PC-3 (cell line): ENCODE measurements at regions not wholly inside any gene's neighbourhood (a gene's known extent, or its start where the extent isn't known, plus 50 kb on each side); places are given as distances from the start of the nearest gene placed in this dataset.

Experiments
- EZH2 ChIP-seq: fragments of 300-600 bp; sonication (generic); IDR thresholded peaks from one replicate; pipeline ENCODE4 v1.6.1; 2017; ENCODE audit warnings: antibody characterized with exemption, mild to moderate bottlenecking, low read length; ENCODE audit not compliant: unreplicated experiment
- EZH2phosphoT487 ChIP-seq: fragments of 300-600 bp; sonication (generic); IDR thresholded peaks from 2 replicates; pipeline ENCODE4 v1.6.1; 2018; ENCODE audit warnings: mild to moderate bottlenecking, antibody characterized with exemption, low read length, borderline replicate concordance
- TF ChIP-seq, protein P1 (sequence below): fragments of 300-600 bp; sonication (generic); conservative IDR thresholded peaks from 2 replicates; pipeline ENCODE4 v1.5.1; 2017; ENCODE audit warnings: antibody characterized with exemption, low read depth, mild to moderate bottlenecking, low read length

- TF ChIP-seq, protein P1, sequence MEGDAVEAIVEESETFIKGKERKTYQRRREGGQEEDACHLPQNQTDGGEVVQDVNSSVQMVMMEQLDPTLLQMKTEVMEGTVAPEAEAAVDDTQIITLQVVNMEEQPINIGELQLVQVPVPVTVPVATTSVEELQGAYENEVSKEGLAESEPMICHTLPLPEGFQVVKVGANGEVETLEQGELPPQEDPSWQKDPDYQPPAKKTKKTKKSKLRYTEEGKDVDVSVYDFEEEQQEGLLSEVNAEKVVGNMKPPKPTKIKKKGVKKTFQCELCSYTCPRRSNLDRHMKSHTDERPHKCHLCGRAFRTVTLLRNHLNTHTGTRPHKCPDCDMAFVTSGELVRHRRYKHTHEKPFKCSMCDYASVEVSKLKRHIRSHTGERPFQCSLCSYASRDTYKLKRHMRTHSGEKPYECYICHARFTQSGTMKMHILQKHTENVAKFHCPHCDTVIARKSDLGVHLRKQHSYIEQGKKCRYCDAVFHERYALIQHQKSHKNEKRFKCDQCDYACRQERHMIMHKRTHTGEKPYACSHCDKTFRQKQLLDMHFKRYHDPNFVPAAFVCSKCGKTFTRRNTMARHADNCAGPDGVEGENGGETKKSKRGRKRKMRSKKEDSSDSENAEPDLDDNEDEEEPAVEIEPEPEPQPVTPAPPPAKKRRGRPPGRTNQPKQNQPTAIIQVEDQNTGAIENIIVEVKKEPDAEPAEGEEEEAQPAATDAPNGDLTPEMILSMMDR = no peak
- TF ChIP-seq EZH2 (no peak), EZH2phosphoT487 (no peak)
These were observed 603.4 kb downstream of the DSC3 start for GRCh38 chr18:30439174-30439573.
